SK-N-SH treated with all-trans-retinoic acid at 6 μM for 48 hours (cell line): ENCODE measurements at regions not wholly inside any gene's neighbourhood (a gene's known extent, or its start where the extent isn't known, plus 50 kb on each side); places are given as distances from the start of the nearest gene placed in this dataset.

Experiments
- ATAC-seq: fragments of 200-7000 bp; cut with Tn5 transposase; 3 replicates; pipeline ENCODE4 v1.9.1; 2020; ENCODE audit warnings: mild to moderate bottlenecking, moderate library complexity
- ARNTL ChIP-seq: fragments of 450-650 bp; formaldehyde crosslinking; IDR thresholded peaks from 2 replicates; pipeline ENCODE4 v1.5.0; 2020; ENCODE audit warnings: low read depth, mild to moderate bottlenecking, moderate library complexity, borderline replicate concordance
- BACH2 ChIP-seq: fragments of 250-450 bp; sonication (Bioruptor Pico); IDR thresholded peaks from 2 replicates; pipeline ENCODE4 v1.9.0; 2021; ENCODE audit warnings: mild to moderate bottlenecking, borderline replicate concordance
- CSDC2 ChIP-seq: fragments of 250-450 bp; sonication (Bioruptor Pico); IDR thresholded peaks from 2 replicates; pipeline ENCODE4 v1.5.0; 2020; ENCODE audit warnings: mild to moderate bottlenecking, moderate library complexity
- ESRRG ChIP-seq: fragments of 250-450 bp; sonication (Bioruptor Pico); IDR thresholded peaks from 2 replicates; pipeline ENCODE4 v1.6.1; 2021; ENCODE audit warnings: mild to moderate bottlenecking
- GLIS3 ChIP-seq: fragments of 250-450 bp; sonication (Bioruptor Pico); IDR thresholded peaks from 2 replicates; pipeline ENCODE4 v1.5.0; 2020; ENCODE audit warnings: mild to moderate bottlenecking, moderate library complexity
- ISL1 ChIP-seq: fragments of 250-450 bp; sonication (Bioruptor Pico); IDR thresholded peaks from 2 replicates; pipeline ENCODE4 v2.1.2; 2022; ENCODE audit warnings: mild to moderate bottlenecking, moderate library complexity
- OSR1 ChIP-seq: fragments of 250-450 bp; sonication (Bioruptor Pico); IDR thresholded peaks from 2 replicates; pipeline ENCODE4 v1.8.0; 2022; ENCODE audit warnings: moderate library complexity, mild to moderate bottlenecking, inconsistent platforms
- PPARA ChIP-seq: fragments of 250-450 bp; sonication (Bioruptor Pico); IDR thresholded peaks from 2 replicates; pipeline ENCODE4 v1.5.0; 2020; ENCODE audit warnings: mild to moderate bottlenecking, borderline replicate concordance
- RARB ChIP-seq: fragments of 250-450 bp; sonication (Bioruptor Pico); IDR thresholded peaks from 2 replicates; pipeline ENCODE4 v1.8.0; 2021; ENCODE audit warnings: mild to moderate bottlenecking, moderate library complexity
- SNAI2 ChIP-seq: fragments of 250-450 bp; sonication (Bioruptor Pico); IDR thresholded peaks from 2 replicates; pipeline ENCODE4 v1.5.0; 2020; ENCODE audit warnings: mild to moderate bottlenecking, moderate library complexity
- TCF4 ChIP-seq: fragments of 250-450 bp; sonication (Bioruptor Pico); IDR thresholded peaks from 2 replicates; pipeline ENCODE4 v1.8.0; 2021; ENCODE audit warnings: mild to moderate bottlenecking, moderate library complexity, borderline replicate concordance
- TOX ChIP-seq: fragments of 250-450 bp; sonication (Bioruptor Pico); IDR thresholded peaks from 2 replicates; pipeline ENCODE4 v1.8.0; 2021; ENCODE audit warnings: mild to moderate bottlenecking, moderate library complexity, borderline replicate concordance
- ZC3H10 ChIP-seq: fragments of 250-450 bp; sonication (Bioruptor Pico); IDR thresholded peaks from 2 replicates; pipeline ENCODE4 v1.5.1; 2021; ENCODE audit warnings: mild to moderate bottlenecking, moderate library complexity
- ZFP3 ChIP-seq: fragments of 250-450 bp; sonication (Bioruptor Pico); IDR thresholded peaks from 2 replicates; pipeline ENCODE4 v1.5.0; 2020; ENCODE audit warnings: mild to moderate bottlenecking, moderate library complexity
- ZFP30 ChIP-seq: fragments of 450-650 bp; formaldehyde crosslinking; IDR thresholded peaks from 2 replicates; pipeline ENCODE4 v1.5.0; 2022; ENCODE audit warnings: mild to moderate bottlenecking, moderate library complexity
- ZNF565 ChIP-seq: fragments of 450-650 bp; formaldehyde crosslinking; conservative IDR thresholded peaks from 2 replicates; pipeline ENCODE4 v1.5.0; 2020; ENCODE audit warnings: low read depth, mild to moderate bottlenecking, moderate library complexity
- ZNF70 ChIP-seq: fragments of 450-650 bp; formaldehyde crosslinking; IDR thresholded peaks from 2 replicates; pipeline ENCODE4 v1.5.0; 2020; ENCODE audit warnings: mild to moderate bottlenecking, moderate library complexity
- ZNF8 ChIP-seq: fragments of 450-650 bp; formaldehyde crosslinking; IDR thresholded peaks from 2 replicates; pipeline ENCODE4 v1.5.0; 2020; ENCODE audit warnings: mild to moderate bottlenecking, moderate library complexity
- TF ChIP-seq, protein P1 (sequence below): fragments of 250-450 bp; sonication (Bioruptor Pico); IDR thresholded peaks from 2 replicates; pipeline ENCODE4 v1.8.0; 2020; ENCODE audit warnings: mild to moderate bottlenecking, moderate library complexity, borderline replicate concordance
- TF ChIP-seq, protein P2 (sequence below): fragments of 250-450 bp; sonication (Bioruptor Pico); IDR thresholded peaks from 2 replicates; pipeline ENCODE4 v1.5.1; 2020; ENCODE audit warnings: low read depth, mild to moderate bottlenecking, moderate library complexity
- TF ChIP-seq, protein P3 (sequence below): fragments of 250-450 bp; sonication (Bioruptor Pico); IDR thresholded peaks from 2 replicates; pipeline ENCODE4 v1.5.1; 2021; ENCODE audit warnings: mild to moderate bottlenecking, moderate library complexity
- TF ChIP-seq, protein P4 (sequence below): fragments of 250-450 bp; sonication (Bioruptor Pico); IDR thresholded peaks from 2 replicates; pipeline ENCODE4 v1.5.0; 2020; ENCODE audit warnings: mild to moderate bottlenecking, moderate library complexity

DNA sequence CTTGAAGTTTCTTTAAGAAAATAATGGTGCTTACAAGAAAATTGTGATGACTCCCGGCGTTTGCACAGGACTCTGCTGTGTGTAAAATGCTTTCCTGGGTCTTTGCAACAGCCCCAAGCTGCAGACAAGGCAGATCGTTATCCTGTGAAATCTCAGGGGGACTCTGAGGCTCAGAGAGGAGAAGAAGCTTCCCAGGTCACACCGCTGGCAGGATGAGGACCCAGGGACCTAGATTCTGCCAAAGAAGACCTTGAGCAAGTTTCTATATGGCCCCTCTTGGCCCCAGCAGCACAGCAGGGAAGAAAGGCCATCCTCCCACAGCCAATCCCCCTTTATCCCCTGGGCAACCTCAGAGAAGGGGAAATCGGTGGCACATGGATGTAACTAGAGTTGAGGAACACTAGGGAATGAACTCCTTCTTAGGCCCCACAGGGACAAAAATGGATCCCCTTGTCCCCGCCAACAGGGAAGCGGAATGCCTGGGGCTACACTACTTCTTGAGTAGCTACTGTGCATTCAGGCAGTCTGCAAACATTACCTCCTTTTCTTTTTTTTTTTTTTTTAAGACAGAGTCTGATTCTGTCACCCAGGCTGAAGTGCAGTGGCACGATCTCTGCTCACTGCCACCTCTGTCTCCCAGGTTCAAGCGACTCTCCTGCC lies 72.8 kb downstream of the CPN2 start (continued):
- TF ChIP-seq ZFP3 (CRISPR knock-in tag): no peak

DNA sequence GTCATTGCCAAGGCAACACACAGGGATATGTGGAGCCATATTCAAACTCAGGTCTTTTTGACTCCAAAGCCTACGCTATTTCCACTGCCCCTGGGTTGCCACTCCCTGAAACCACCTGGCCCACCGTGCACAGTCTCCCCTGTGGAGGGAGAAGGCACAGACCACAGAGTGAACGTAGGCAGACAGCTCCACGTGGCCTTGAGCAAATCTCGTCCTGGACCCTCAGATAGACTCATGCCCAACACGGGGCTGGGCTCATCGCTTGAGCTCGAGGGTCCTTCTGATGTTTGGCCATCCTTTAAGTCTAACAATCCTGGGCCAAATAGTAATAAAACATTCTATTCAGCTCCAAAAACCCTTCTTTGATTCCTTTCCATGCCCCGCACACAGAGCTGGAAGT lies 72.0 kb downstream of the CPN2 start:
- TF ChIP-seq ISL1 (CRISPR knock-in tag): no peak
- TF ChIP-seq, protein P1, sequence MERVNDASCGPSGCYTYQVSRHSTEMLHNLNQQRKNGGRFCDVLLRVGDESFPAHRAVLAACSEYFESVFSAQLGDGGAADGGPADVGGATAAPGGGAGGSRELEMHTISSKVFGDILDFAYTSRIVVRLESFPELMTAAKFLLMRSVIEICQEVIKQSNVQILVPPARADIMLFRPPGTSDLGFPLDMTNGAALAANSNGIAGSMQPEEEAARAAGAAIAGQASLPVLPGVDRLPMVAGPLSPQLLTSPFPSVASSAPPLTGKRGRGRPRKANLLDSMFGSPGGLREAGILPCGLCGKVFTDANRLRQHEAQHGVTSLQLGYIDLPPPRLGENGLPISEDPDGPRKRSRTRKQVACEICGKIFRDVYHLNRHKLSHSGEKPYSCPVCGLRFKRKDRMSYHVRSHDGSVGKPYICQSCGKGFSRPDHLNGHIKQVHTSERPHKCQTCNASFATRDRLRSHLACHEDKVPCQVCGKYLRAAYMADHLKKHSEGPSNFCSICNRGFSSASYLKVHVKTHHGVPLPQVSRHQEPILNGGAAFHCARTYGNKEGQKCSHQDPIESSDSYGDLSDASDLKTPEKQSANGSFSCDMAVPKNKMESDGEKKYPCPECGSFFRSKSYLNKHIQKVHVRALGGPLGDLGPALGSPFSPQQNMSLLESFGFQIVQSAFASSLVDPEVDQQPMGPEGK: no peak
- no peak for TF ChIP-seq ESRRG (CRISPR knock-in tag)
- no peak for TF ChIP-seq ZNF8 (CRISPR knock-in tag)
- TF ChIP-seq RARB: no peak
- TF ChIP-seq CSDC2 (CRISPR knock-in tag): no peak
- TF ChIP-seq TCF4: no peak
- TF ChIP-seq PPARA: no peak
- TF ChIP-seq BACH2 (CRISPR knock-in tag): no peak
- no peak for TF ChIP-seq SNAI2
- TF ChIP-seq ARNTL (CRISPR knock-in tag): no peak
- no peak for ATAC-seq

DNA sequence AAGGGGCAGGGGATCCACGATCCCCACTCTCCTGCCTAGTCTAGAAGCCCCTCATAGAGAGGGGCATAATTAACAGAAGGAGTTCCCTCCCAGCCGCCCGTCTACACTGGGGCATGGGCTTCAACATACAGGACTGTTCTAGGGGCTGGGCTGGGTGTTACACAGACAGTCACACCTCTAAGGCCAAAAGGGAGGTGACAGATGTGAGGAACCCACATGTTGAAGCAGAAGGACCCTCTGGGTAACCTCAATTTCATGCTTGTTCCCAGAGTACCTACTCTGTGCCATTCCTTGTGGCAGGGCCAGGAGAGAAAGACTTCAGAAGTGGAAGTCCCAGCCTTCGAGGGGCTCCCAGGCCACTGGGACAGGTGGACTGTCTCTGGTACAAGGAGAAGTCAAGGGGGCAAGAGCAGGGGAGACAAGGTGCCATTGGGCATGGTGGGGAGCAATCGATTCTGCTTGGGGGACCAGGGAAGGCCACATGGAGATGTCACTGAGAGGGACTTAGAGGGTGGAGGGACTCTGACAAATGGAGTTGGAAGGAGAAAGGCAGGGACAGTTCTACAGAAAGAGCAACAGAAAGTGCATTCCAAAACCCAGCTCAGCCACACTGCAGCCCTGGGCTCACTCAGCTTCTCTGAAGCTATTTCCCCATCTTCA lies 71.3 kb downstream of the CPN2 start:
- no peak for TF ChIP-seq ZNF8 (CRISPR knock-in tag)
- no peak for TF ChIP-seq TCF4
- no peak for TF ChIP-seq ZNF565 (CRISPR knock-in tag)
- no peak for TF ChIP-seq GLIS3 (CRISPR knock-in tag)
- no peak for TF ChIP-seq ZNF70 (CRISPR knock-in tag)
- TF ChIP-seq SNAI2: no peak
- ATAC-seq: no peak

DNA sequence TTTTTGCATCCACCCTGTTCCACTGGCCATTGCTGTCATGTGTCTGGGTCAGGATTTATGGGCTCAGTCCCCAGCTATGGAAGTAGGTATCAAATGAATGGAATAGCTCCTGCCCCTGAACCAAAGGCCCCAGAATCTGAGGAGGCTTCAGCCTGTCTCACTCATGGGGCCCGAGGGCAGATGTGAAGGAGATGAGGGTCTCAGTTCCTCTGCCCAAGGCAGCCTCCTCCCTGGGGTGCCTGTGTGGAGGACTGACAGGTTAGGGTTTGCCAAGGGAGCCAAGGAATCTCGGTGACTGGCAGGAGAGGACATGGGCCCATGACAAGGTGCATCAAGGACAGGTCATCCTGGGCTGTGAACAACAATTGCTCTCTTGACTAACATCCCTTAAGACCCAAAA lies 70.4 kb downstream of the CPN2 start:
- TF ChIP-seq ZC3H10 (CRISPR knock-in tag): no peak
- TF ChIP-seq ZFP30: no peak
- TF ChIP-seq PPARA: no peak
- TF ChIP-seq ARNTL (CRISPR knock-in tag): no peak
- no peak for TF ChIP-seq ZNF70 (CRISPR knock-in tag)
- TF ChIP-seq TOX (CRISPR knock-in tag): no peak
- TF ChIP-seq, protein P2, sequence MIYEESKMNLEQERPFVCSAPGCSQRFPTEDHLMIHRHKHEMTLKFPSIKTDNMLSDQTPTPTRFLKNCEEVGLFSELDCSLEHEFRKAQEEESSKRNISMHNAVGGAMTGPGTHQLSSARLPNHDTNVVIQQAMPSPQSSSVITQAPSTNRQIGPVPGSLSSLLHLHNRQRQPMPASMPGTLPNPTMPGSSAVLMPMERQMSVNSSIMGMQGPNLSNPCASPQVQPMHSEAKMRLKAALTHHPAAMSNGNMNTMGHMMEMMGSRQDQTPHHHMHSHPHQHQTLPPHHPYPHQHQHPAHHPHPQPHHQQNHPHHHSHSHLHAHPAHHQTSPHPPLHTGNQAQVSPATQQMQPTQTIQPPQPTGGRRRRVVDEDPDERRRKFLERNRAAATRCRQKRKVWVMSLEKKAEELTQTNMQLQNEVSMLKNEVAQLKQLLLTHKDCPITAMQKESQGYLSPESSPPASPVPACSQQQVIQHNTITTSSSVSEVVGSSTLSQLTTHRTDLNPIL (CRISPR knock-in tag): no peak
- no peak for ATAC-seq

DNA sequence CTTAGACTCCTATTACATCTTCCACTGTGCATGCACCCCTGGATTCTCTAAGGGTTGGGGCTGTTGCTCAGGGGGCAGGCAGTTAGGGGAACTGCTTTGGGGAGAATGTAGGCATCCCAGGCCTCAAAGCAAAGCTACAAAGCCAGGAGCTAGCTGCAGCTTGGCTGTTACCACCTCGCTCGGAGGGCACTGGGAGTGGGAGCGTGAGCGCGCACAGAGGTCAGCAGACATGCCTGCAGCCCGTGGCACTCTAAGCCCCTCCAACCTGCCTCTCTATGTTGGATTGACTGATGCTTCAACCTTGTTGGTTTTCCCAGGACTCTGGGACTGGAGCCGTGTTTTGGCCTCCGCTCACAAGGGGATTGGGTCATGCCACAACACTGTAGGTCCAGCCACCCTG lies 69.8 kb downstream of the CPN2 start:
- no peak for ATAC-seq
- TF ChIP-seq PPARA: no peak
- no peak for TF ChIP-seq SNAI2
- TF ChIP-seq ISL1 (CRISPR knock-in tag): no peak
- TF ChIP-seq ESRRG (CRISPR knock-in tag): no peak
- TF ChIP-seq, protein P2 (CRISPR knock-in tag): no peak
- TF ChIP-seq, protein P3, sequence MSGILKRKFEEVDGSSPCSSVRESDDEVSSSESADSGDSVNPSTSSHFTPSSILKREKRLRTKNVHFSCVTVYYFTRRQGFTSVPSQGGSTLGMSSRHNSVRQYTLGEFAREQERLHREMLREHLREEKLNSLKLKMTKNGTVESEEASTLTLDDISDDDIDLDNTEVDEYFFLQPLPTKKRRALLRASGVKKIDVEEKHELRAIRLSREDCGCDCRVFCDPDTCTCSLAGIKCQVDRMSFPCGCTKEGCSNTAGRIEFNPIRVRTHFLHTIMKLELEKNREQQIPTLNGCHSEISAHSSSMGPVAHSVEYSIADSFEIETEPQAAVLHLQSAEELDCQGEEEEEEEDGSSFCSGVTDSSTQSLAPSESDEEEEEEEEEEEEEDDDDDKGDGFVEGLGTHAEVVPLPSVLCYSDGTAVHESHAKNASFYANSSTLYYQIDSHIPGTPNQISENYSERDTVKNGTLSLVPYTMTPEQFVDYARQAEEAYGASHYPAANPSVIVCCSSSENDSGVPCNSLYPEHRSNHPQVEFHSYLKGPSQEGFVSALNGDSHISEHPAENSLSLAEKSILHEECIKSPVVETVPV (CRISPR knock-in tag): no peak
- no peak for TF ChIP-seq CSDC2 (CRISPR knock-in tag)
- TF ChIP-seq, protein P4, sequence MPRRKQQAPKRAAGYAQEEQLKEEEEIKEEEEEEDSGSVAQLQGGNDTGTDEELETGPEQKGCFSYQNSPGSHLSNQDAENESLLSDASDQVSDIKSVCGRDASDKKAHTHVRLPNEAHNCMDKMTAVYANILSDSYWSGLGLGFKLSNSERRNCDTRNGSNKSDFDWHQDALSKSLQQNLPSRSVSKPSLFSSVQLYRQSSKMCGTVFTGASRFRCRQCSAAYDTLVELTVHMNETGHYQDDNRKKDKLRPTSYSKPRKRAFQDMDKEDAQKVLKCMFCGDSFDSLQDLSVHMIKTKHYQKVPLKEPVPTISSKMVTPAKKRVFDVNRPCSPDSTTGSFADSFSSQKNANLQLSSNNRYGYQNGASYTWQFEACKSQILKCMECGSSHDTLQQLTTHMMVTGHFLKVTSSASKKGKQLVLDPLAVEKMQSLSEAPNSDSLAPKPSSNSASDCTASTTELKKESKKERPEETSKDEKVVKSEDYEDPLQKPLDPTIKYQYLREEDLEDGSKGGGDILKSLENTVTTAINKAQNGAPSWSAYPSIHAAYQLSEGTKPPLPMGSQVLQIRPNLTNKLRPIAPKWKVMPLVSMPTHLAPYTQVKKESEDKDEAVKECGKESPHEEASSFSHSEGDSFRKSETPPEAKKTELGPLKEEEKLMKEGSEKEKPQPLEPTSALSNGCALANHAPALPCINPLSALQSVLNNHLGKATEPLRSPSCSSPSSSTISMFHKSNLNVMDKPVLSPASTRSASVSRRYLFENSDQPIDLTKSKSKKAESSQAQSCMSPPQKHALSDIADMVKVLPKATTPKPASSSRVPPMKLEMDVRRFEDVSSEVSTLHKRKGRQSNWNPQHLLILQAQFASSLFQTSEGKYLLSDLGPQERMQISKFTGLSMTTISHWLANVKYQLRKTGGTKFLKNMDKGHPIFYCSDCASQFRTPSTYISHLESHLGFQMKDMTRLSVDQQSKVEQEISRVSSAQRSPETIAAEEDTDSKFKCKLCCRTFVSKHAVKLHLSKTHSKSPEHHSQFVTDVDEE (CRISPR knock-in tag): no peak
- TF ChIP-seq ZNF8 (CRISPR knock-in tag): no peak
- TF ChIP-seq GLIS3 (CRISPR knock-in tag): no peak
- no peak for TF ChIP-seq ARNTL (CRISPR knock-in tag)
- no peak for TF ChIP-seq ZC3H10 (CRISPR knock-in tag)
- TF ChIP-seq RARB: no peak
- no peak for TF ChIP-seq OSR1 (CRISPR knock-in tag)
